Astrocyte (in vitro differentiated cells and primary cell): ENCODE measurements at regions not wholly inside any gene's neighbourhood (a gene's known extent, or its start where the extent isn't known, plus 50 kb on each side); places are given as distances from the start of the nearest gene placed in this dataset.

Source experiments
- EZH2 ChIP-seq: IDR thresholded peaks from 2 replicates; pipeline ENCODE4 v1.6.1; 2012; ENCODE audit warnings: mild to moderate bottlenecking, low read length, inconsistent platforms; ENCODE audit not compliant: insufficient read depth
- TF ChIP-seq, protein P1 (sequence below): IDR thresholded peaks from 2 replicates; pipeline ENCODE4 v1.5.1; 2011; ENCODE audit warnings: low read depth, mild to moderate bottlenecking, inconsistent platforms, low read length, moderate library complexity; ENCODE audit not compliant: insufficient read depth

DNA sequence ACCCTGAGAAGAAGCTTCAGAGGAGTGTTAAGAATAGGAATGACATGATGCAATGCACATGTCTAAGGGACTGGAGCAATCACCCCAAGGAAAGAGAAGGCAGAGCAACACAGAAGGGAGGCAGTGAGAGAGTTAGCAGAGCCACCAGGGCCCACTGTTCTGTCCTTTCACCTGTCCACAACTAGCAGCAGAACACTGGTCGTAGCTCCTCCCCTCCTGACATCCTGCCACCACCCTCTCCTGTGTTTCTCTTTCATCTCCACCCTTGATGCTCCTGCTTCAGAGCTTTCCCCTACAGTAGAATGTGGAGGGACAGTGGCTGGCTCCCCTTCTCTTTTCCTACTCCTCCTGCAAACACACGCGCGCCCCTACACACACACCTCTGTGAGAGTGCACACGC, 483.4 kb upstream of the KIF2A start:
- TF ChIP-seq, protein P1, sequence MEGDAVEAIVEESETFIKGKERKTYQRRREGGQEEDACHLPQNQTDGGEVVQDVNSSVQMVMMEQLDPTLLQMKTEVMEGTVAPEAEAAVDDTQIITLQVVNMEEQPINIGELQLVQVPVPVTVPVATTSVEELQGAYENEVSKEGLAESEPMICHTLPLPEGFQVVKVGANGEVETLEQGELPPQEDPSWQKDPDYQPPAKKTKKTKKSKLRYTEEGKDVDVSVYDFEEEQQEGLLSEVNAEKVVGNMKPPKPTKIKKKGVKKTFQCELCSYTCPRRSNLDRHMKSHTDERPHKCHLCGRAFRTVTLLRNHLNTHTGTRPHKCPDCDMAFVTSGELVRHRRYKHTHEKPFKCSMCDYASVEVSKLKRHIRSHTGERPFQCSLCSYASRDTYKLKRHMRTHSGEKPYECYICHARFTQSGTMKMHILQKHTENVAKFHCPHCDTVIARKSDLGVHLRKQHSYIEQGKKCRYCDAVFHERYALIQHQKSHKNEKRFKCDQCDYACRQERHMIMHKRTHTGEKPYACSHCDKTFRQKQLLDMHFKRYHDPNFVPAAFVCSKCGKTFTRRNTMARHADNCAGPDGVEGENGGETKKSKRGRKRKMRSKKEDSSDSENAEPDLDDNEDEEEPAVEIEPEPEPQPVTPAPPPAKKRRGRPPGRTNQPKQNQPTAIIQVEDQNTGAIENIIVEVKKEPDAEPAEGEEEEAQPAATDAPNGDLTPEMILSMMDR: no peak
- no peak for TF ChIP-seq EZH2
